GM21737 (cell line): ENCODE measurements at regions not wholly inside any gene's neighbourhood (a gene's known extent, or its start where the extent isn't known, plus 50 kb on each side); places are given as distances from the start of the nearest gene placed in this dataset.

ENCODE experiments used
- ATAC-seq: cut with Tn5 transposase; IDR thresholded peaks from one replicate; pipeline ENCODE4 v1.9.1; 2021; ENCODE audit warnings: mild to moderate bottlenecking, moderate library complexity; ENCODE audit not compliant: unreplicated experiment

GRCh38 chr9:90419221-90419851, 223.3 kb downstream of the DIRAS2 start:
- ATAC-seq, result no peak

- ATAC-seq, result no peak
Observed at GRCh38 chr9:90420211-90420610, 222.4 kb downstream of the DIRAS2 start.

GRCh38 chr9:90420768-90421513, 221.7 kb downstream of the DIRAS2 start:
- ATAC-seq, result no peak

- ATAC-seq, result no peak
Observed at GRCh38 chr9:90421786-90422185, 220.8 kb downstream of the DIRAS2 start.

- no peak for ATAC-seq
Observed at GRCh38 chr9:90423661-90424193, 218.9 kb downstream of the DIRAS2 start.

- no peak for ATAC-seq
Observed at GRCh38 chr9:90428517-90428916, 214.1 kb downstream of the DIRAS2 start.

- ATAC-seq, result no peak
Observed at GRCh38 chr9:90432951-90433350, 209.7 kb downstream of the DIRAS2 start.

GRCh38 chr9:90433398-90433941, 209.2 kb downstream of the DIRAS2 start:
- ATAC-seq, result no peak

GRCh38 chr9:90441814-90442213, 200.8 kb downstream of the DIRAS2 start:
- no peak for ATAC-seq

GRCh38 chr9:90442723-90443122, 199.9 kb downstream of the DIRAS2 start:
- no peak for ATAC-seq

- ATAC-seq, result no peak
Observed at GRCh38 chr9:90444609-90445204, 197.9 kb downstream of the DIRAS2 start.

- no peak for ATAC-seq
Observed at GRCh38 chr9:90445391-90445790, 197.2 kb downstream of the DIRAS2 start.

- no peak for ATAC-seq
Observed at GRCh38 chr9:90446200-90446948, 196.2 kb downstream of the DIRAS2 start.

GRCh38 chr9:90447773-90448172, 194.9 kb downstream of the DIRAS2 start:
- ATAC-seq, result no peak

GRCh38 chr9:90449213-90449925, 193.3 kb downstream of the DIRAS2 start:
- ATAC-seq, result no peak

GRCh38 chr9:90451804-90452203, 190.8 kb downstream of the DIRAS2 start:
- no peak for ATAC-seq

GRCh38 chr9:90455316-90455715, 187.3 kb downstream of the DIRAS2 start:
- ATAC-seq, result no peak

- no peak for ATAC-seq
Observed at GRCh38 chr9:90457386-90458190, 185.0 kb downstream of the DIRAS2 start.

GRCh38 chr9:90458485-90458884, 184.1 kb downstream of the DIRAS2 start:
- ATAC-seq, result no peak
